ENCODE measurements at regions not wholly inside any gene's neighbourhood (a gene's known extent, or its start where the extent isn't known, plus 50 kb on each side); places are given as distances from the start of the nearest gene placed in this dataset.

DNA sequence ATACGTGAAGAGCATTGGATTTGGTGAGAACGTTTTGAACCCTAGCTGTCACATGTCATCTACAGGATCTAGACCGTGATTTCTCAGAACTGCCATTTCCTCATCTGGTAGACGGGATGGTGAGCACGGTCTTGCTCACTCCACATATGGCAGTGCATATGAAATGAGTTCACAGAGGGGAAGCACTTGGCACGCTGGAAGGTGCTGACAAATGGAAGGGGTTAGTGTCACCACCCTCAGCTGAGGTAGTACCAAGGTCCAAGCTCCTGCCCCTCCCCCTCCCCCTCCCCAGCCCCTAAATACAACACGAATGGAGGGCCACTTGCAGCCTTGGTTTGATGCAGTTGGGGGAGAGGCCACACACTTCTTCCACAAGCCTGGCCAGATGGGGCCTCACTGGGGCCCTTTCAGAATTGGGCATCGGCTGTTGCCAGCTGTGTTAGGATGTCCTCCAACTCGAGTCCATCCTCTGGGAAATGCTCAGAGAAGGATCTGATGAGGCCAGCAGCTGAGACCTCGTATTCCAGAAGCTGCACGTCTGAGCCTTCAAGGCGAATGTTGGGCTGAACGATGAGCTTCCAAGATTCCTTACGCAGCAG is 322.4 kb downstream of the ANXA1 start:
- Histone ChIP-seq H3K36me3 (ENCODE audit: insufficient read depth, low read length) (no peaks in the 10 kb centered on the region), H3K4me1 (ENCODE audit: insufficient read depth, low read length) (no peaks in the 10 kb centered on the region), H3K27me3 (ENCODE audit: insufficient read depth, low read length, poor library complexity) (no peaks in the 10 kb centered on the region), H3K4me2 (ENCODE audit: insufficient read depth, low read length) (no peak overlapping the region), H3K9me3 (ENCODE audit: insufficient read depth, low read length, severe bottlenecking) (no peaks in the 10 kb centered on the region), H2AFZ (ENCODE audit: low read depth, low read length) (no peak overlapping the region), H3K27ac (ENCODE audit: low read length) (no peak overlapping the region), H4K20me1 (ENCODE audit: insufficient read depth, low read length) (no peaks in the 10 kb centered on the region), H3K79me2 (ENCODE audit: insufficient read depth, low read length) (no peaks in the 10 kb centered on the region), H3K4me3 (ENCODE audit: low read depth in 1 of 2, low read length in 2 of 2) (no peak overlapping the region), H3K9ac (ENCODE audit: low read depth, low read length) (no peak overlapping the region)
- no peak for DNase-seq
- TF ChIP-seq, protein P1, sequence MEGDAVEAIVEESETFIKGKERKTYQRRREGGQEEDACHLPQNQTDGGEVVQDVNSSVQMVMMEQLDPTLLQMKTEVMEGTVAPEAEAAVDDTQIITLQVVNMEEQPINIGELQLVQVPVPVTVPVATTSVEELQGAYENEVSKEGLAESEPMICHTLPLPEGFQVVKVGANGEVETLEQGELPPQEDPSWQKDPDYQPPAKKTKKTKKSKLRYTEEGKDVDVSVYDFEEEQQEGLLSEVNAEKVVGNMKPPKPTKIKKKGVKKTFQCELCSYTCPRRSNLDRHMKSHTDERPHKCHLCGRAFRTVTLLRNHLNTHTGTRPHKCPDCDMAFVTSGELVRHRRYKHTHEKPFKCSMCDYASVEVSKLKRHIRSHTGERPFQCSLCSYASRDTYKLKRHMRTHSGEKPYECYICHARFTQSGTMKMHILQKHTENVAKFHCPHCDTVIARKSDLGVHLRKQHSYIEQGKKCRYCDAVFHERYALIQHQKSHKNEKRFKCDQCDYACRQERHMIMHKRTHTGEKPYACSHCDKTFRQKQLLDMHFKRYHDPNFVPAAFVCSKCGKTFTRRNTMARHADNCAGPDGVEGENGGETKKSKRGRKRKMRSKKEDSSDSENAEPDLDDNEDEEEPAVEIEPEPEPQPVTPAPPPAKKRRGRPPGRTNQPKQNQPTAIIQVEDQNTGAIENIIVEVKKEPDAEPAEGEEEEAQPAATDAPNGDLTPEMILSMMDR (IDR thresholded peaks at IDR 0.05; ENCODE audit: borderline replicate concordance, extremely low read depth, low read length, poor library complexity, severe bottlenecking): no peak
- no peak for TF ChIP-seq EZH2 (IDR thresholded peaks at IDR 0.05; ENCODE audit: borderline replicate concordance, low read depth, low read length, severe bottlenecking)
- ATAC-seq (ENCODE audit: insufficient read depth, low read depth): no peak

DNA sequence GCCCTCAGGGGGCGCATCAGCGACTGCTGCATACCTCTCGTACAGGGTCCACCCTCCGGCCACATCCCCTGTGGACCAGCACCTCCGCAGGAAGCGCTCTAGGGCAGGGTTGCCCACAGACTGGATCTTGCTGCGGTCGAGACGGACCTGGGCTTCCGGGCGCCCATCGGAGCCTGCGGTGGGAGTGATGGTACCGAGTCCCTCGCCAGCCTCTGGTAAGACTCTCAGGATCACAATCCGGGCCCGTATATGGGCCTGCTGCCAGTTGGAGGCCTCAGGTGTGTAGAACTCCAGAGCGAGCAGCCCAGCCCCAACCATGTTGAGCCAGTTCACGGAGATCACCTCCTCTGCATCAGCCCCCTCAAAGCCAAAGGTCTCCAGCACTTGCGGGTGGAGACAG is 323.0 kb downstream of the ANXA1 start:
- TF ChIP-seq EZH2 (IDR thresholded peaks at IDR 0.05; ENCODE audit: borderline replicate concordance, low read depth, low read length, severe bottlenecking): no peak
- TF ChIP-seq, protein P1 (IDR thresholded peaks at IDR 0.05; ENCODE audit: borderline replicate concordance, extremely low read depth, low read length, poor library complexity, severe bottlenecking): no peak
- Histone ChIP-seq H3K4me3 (ENCODE audit: low read depth in 1 of 2, low read length in 2 of 2) (no peak overlapping the region), H3K4me1 (ENCODE audit: insufficient read depth, low read length) (no peaks in the 10 kb centered on the region), H2AFZ (ENCODE audit: low read depth, low read length) (no peak overlapping the region), H3K9ac (ENCODE audit: low read depth, low read length) (no peak overlapping the region), H3K79me2 (ENCODE audit: insufficient read depth, low read length) (no peaks in the 10 kb centered on the region), H3K27me3 (ENCODE audit: insufficient read depth, low read length, poor library complexity) (no peaks in the 10 kb centered on the region), H3K9me3 (ENCODE audit: insufficient read depth, low read length, severe bottlenecking) (no peaks in the 10 kb centered on the region), H4K20me1 (ENCODE audit: insufficient read depth, low read length) (no peaks in the 10 kb centered on the region), H3K36me3 (ENCODE audit: insufficient read depth, low read length) (no peaks in the 10 kb centered on the region), H3K27ac (ENCODE audit: low read length) (no peak overlapping the region), H3K4me2 (ENCODE audit: insufficient read depth, low read length) (no peak overlapping the region)
- ATAC-seq (ENCODE audit: insufficient read depth, low read depth) (no peak), DNase-seq (no peak)

DNA sequence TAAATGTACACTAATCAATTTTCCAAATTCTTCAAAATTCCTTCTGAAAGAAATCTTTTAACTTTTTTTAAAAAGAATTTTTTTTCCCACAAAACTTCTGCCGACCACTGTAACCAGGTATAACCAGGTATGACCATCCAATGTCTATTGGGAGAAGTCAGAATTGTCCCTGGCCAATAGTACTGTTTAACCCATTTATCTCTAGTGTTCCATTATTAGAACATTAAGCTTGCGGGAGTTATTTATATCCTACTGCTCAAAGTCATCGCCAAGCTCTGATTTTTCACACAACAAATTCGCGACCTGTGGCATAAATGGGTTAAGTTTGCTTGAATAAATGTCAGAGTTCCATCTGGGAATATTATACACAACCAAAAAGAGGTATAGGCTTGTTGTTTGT is 343.2 kb downstream of the ANXA1 start:
- DNase-seq: no peak
- H3K27me3 ChIP-seq (ENCODE audit: insufficient read depth, low read length, poor library complexity): no peaks in the 10 kb centered on the region
- no peak overlapping the region for H3K4me3 ChIP-seq (ENCODE audit: low read depth in 1 of 2, low read length in 2 of 2)
- H3K9ac ChIP-seq (ENCODE audit: low read depth, low read length): no peak overlapping the region
- H3K4me2 ChIP-seq (ENCODE audit: insufficient read depth, low read length): no peak overlapping the region
- no peaks in the 10 kb centered on the region for H3K36me3 ChIP-seq (ENCODE audit: insufficient read depth, low read length)
- ATAC-seq (ENCODE audit: insufficient read depth, low read depth): no peak
- H3K4me1 ChIP-seq (ENCODE audit: insufficient read depth, low read length): no peaks in the 10 kb centered on the region
- no peak for TF ChIP-seq EZH2 (IDR thresholded peaks at IDR 0.05; ENCODE audit: borderline replicate concordance, low read depth, low read length, severe bottlenecking)
- no peaks in the 10 kb centered on the region for H3K9me3 ChIP-seq (ENCODE audit: insufficient read depth, low read length, severe bottlenecking)
- no peak overlapping the region for H3K27ac ChIP-seq (ENCODE audit: low read length)
- no peak overlapping the region for H2AFZ ChIP-seq (ENCODE audit: low read depth, low read length)
- no peaks in the 10 kb centered on the region for H3K79me2 ChIP-seq (ENCODE audit: insufficient read depth, low read length)
- H4K20me1 ChIP-seq (ENCODE audit: insufficient read depth, low read length): no peaks in the 10 kb centered on the region

DNA sequence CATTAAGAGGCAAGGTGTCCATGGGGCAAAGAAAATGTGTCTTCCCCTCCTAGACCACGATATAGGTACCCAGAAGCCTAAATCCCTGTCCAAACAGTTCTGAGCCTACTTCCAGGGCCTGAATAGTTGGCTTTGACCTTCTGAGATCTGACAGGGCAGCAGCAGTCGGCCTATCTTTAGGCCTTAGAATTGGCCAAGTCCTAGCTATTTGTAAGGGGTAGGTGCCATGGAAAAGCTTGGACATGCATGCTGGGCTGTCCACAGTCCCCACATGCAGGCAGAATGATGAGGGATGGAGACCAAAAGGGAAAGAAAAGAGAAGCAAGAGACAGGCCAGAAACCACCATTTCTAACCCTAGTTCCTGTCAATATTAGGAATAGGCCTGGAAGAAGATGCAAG is 346.1 kb downstream of the ANXA1 start:
- Histone ChIP-seq H3K4me3 (ENCODE audit: low read depth in 1 of 2, low read length in 2 of 2) (no peak overlapping the region), H3K27me3 (ENCODE audit: insufficient read depth, low read length, poor library complexity) (no peaks in the 10 kb centered on the region), H3K9me3 (ENCODE audit: insufficient read depth, low read length, severe bottlenecking) (no peaks in the 10 kb centered on the region), H3K36me3 (ENCODE audit: insufficient read depth, low read length) (no peaks in the 10 kb centered on the region), H3K4me1 (ENCODE audit: insufficient read depth, low read length) (no peaks in the 10 kb centered on the region), H2AFZ (ENCODE audit: low read depth, low read length) (no peak overlapping the region), H3K79me2 (ENCODE audit: insufficient read depth, low read length) (no peaks in the 10 kb centered on the region), H3K9ac (ENCODE audit: low read depth, low read length) (no peak overlapping the region), H4K20me1 (ENCODE audit: insufficient read depth, low read length) (no peaks in the 10 kb centered on the region), H3K4me2 (ENCODE audit: insufficient read depth, low read length) (no peak overlapping the region), H3K27ac (ENCODE audit: low read length) (no peak overlapping the region)
- DNase-seq (no peak), ATAC-seq (ENCODE audit: insufficient read depth, low read depth) (no peak)
- no peak for TF ChIP-seq EZH2 (IDR thresholded peaks at IDR 0.05; ENCODE audit: borderline replicate concordance, low read depth, low read length, severe bottlenecking)
- TF ChIP-seq, protein P1 (IDR thresholded peaks at IDR 0.05; ENCODE audit: borderline replicate concordance, extremely low read depth, low read length, poor library complexity, severe bottlenecking): no peak
